ENCODE measurements at regions not wholly inside any gene's neighbourhood (a gene's known extent, or its start where the extent isn't known, plus 50 kb on each side); places are given as distances from the start of the nearest gene placed in this dataset.

DNA sequence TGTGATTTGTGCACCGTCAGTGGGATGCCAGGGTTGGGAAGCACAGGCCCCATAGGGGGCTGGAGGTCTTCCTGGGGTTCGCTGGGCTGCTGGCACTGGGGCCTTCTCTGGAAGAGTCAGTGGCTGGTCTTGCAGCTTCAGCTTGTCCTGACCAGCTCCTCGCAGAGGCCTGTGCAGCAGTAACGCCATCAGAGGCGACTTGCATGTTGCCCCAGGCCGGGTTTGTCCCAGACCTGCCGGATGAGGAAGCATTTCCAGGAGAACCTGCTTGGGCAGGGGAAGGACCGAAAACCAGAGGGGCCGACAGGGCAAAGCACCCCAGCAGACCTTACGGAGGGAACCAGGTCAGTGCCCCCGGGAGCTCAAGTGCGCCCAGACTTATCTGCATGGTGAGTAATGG lies 54.7 kb upstream of the IRX2 start:
- POLR2A ChIA-PET: no interaction called here
- Mint-ChIP-seq H3K36me3 (no peaks in the 10 kb centered on the region), H3K4me3 (no peak overlapping the region), H3K9me3 (peaks cover 0 to 12% (median 5%) of the 10 kb centered on the region in 9 donors), H3K27ac (no peak overlapping the region), H3K4me1 (no peaks in the 10 kb centered on the region), H3K27me3 (peaks cover 0 to 4% (median 3%) of the 10 kb centered on the region in 5 donors)
- no peak for ATAC-seq
- DNase-seq: no peak

DNA sequence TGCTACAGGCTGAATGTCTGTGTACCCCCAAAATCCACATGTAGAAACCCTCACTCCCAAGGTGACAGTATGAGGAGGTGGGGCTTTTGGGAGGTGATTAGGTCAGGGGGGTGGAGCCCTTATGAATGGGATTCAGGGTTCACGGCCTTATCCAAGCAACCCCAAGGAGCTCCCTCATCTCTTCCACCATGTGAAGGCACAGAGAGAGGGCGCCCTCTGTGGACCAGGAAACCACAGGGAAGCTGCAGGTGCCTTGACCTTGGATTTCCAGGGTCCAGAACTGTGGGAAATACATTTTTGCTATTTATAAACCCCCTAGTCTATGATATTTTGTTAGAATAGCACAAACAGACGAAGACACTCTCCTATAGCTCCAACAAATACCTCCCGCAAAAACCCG lies 53.6 kb upstream of the IRX2 start:
- DNase-seq: no peak
- Mint-ChIP-seq H3K36me3 (no peaks in the 10 kb centered on the region), H3K4me1 (no peaks in the 10 kb centered on the region), H3K27ac (no peak overlapping the region), H3K4me3 (no peak overlapping the region), H3K9me3 (peaks cover 0 to 12% (median 5%) of the 10 kb centered on the region in 9 donors), H3K27me3 (peaks cover 0 to 4% (median 3%) of the 10 kb centered on the region in 5 donors)
- POLR2A ChIA-PET: no interaction called here
- ATAC-seq: no peak

DNA sequence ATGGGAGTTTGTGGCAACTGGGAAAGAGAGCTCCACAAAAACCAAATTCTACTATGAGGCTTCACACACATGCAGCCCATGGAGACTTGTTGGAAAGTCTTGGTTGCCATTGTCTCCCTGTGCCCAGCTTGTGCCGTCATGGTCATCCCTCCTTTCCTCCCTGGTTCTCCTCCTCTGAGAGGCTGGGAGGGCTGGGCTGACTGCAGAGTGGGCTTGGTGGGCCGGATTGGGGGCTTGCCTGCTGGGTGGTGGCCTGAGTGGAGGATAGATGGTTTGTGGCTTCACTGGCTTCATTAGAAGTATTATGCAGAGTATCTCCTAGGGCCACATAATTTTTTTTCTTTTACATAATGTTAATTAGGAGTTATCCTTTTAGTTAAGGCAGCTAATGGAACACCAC lies 52.3 kb upstream of the IRX2 start:
- ATAC-seq (no peak), DNase-seq (no peak)
- POLR2A ChIA-PET: no interaction called here
- H3K4me3 Mint-ChIP-seq: no peak overlapping the region
- peaks cover 0 to 12% (median 5%) of the 10 kb centered on the region in 9 donors for H3K9me3 Mint-ChIP-seq
- no peaks in the 10 kb centered on the region for H3K36me3 Mint-ChIP-seq
- H3K27ac Mint-ChIP-seq: no peak overlapping the region
- H3K4me1 Mint-ChIP-seq: no peaks in the 10 kb centered on the region
- H3K27me3 Mint-ChIP-seq: peaks cover 0 to 4% (median 3%) of the 10 kb centered on the region in 5 donors

DNA sequence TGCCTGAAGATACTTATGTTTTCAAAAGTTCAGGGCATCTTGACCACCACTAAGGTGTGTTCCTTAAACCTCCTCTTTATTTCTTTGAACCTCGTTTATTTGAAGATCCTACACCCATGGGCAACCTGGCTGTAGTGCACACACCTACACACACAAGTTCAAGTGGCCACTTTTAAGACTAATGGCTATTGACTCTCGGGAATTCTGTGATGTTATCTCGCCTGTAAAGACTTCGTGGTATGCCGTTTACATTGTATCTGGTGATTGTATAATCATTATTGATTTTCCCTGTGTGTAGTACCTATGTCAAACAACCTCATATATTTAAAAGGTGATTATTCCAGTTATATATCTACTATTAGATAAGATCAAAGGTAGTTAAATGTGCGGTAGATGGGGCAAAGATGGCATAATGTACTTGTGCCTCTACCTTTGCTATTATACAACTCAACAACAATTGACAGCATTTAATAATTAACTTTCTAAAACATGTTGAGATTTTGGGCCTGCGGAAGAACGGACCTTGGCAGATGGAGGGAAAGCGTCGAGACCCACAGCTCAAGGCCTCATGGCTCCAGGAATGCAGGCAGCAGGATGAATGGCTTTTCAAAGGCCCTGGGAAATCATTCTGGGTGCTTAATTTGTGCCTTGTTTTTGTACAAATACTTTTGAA lies 51.4 kb upstream of the IRX2 start:
- DNase-seq (no peak), ATAC-seq (no peak)
- POLR2A ChIA-PET: no interaction called here
- Mint-ChIP-seq H3K27me3 (peaks cover 0 to 5% (median 3%) of the 10 kb centered on the region in 5 donors), H3K36me3 (no peaks in the 10 kb centered on the region), H3K4me1 (no peaks in the 10 kb centered on the region), H3K27ac (no peak overlapping the region), H3K4me3 (no peak overlapping the region), H3K9me3 (peaks cover 0 to 10% (median 6%) of the 10 kb centered on the region in 9 donors)

DNA sequence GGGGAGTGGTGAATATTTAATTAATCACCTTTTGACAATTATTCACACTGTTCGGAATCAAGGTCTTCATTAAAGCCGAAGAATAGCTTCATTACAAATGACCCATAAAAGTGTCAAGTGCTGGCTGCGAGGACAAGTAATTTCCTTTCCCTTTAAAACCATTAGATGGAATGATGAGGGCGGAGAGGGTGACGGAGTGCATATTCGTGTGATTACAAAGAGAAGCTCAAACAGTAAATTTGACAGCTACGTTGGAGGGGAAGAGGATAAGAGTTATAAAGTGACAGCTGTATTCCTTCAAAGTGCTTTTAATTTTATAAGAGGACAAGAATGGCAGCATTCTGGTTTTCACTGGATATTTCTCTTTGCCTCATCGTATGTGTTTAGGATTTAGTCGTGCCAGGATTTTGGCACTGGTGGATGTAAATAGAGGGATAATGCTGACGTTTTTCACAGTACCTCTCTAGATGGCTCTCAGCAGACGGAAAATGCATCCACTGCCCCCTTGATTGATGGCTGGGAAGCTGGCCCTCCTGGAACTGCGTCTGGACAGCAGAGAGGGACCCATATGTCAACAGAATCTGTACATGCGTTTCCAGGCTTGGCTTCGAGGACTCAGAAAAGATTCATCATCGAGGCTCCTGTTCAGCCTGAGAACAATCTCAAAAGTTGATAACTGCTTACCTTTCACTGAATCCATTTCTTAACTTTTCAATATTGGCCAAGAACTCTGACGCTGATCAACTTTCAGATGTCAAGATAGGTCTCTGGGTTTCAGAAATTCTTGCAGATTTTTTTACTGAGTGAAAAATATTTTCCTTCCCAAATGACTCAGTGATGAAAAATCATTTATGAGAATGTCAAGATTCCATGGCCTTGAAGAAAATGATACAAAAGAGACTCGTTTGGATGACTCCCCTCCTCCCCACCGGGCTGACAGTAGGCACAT lies 50.4 kb upstream of the IRX2 start:
- DNase-seq (no peak), ATAC-seq (no peak)
- no peak overlapping the region for H3K4me3 Mint-ChIP-seq
- no peaks in the 10 kb centered on the region for H3K36me3 Mint-ChIP-seq
- no peak overlapping the region for H3K27ac Mint-ChIP-seq
- no peaks in the 10 kb centered on the region for H3K4me1 Mint-ChIP-seq
- H3K9me3 Mint-ChIP-seq: peaks cover 0 to 10% (median 0%) of the 10 kb centered on the region in 9 donors
- POLR2A ChIA-PET: no interaction called here
- peaks cover 0 to 14% (median 2%) of the 10 kb centered on the region in 5 donors for H3K27me3 Mint-ChIP-seq

Data from naive thymus-derived CD8-positive, alpha-beta T cell (primary cell).